ENCODE measurements at regions not wholly inside any gene's neighbourhood (a gene's known extent, or its start where the extent isn't known, plus 50 kb on each side); places are given as distances from the start of the nearest gene placed in this dataset.

- no peak for DNase-seq (ENCODE audit: low read depth)
Observed at GRCh38 chr14:78074561-78074960, 95.6 kb upstream of the NRXN3 start.

DNA sequence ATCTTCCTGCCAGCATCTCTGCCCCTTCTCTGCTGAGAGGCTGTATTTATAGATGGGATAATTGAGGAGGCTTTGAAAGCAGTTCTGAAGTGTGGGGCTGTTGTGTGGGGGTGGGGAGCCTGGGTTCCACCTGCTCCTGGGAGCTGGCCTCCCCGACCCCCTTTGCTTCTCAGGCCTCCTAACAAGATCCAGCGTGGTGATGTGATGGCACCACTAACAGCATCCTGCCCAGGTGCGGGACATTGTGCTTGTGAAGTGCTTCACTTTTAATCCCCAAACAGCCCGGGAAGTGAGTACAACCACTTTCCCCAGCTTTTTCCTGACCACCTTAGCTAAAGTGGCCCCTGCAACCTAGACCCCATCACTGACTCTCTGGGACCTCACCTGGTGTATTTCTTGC lies 95.1 kb upstream of the NRXN3 start:
- no peak for DNase-seq (ENCODE audit: low read depth)

DNA sequence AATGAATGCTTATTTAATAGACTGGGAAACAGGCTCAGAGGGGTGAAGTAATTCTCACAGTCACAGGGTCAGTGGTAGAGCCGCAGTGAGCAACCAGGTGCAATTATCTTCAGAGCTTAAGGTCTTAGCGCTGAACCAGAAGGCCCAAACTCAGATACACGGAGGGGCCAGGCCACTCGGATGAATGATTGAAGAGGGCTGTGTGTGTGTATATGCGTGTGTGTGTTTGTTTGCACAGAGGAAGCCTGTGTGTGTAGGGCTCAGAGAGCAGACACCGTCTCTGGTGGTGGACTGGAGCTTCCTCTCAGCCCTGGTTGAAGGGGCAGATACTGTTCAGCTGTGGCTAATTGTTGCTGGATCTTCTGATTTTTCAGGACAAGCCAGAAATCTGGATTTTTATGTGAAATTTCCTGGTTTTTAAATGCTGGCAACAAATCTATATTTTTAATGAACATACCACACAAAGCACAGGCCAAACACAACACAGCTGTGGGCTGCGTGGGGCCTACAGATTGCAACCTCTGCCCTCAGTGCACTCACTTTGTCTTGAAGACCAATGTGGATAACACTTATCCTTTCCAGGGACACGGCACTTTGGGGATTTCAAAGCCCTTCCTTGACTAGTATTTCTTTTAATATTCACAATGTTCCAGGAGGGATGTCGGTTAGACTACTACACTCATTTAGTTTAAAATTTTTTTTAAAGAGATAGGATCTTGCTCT lies 94.5 kb upstream of the NRXN3 start:
- DNase-seq (ENCODE audit: low read depth): no peak

- DNase-seq (ENCODE audit: low read depth): no peak
Observed at GRCh38 chr14:78081245-78081644, 88.9 kb upstream of the NRXN3 start.

DNA sequence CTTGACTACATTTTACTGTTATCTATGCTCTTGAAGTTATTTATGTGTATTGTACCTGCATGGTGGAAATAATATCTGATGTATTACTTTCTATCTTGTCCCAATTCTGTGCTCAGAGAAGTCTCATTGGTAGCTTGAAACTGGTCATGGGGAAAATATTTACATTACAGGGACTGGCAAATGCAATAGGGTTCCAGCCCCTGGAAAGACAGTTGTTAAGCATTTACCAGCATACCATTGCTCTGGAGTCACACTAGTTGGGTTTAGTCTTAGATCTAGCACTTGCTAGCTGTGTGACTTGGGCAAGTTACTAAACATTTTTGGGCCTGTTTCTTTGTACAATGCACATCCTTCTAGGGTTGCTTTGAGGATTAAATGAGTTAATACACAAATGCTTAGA lies 86.3 kb upstream of the NRXN3 start:
- no peak for DNase-seq (ENCODE audit: low read depth)

GRCh38 chr14:78086342-78086741 lies 83.8 kb upstream of the NRXN3 start:
- DNase-seq (ENCODE audit: low read depth): no peak

- no peak for DNase-seq (ENCODE audit: low read depth)
Observed at GRCh38 chr14:78088916-78089315, 81.3 kb upstream of the NRXN3 start.

DNA sequence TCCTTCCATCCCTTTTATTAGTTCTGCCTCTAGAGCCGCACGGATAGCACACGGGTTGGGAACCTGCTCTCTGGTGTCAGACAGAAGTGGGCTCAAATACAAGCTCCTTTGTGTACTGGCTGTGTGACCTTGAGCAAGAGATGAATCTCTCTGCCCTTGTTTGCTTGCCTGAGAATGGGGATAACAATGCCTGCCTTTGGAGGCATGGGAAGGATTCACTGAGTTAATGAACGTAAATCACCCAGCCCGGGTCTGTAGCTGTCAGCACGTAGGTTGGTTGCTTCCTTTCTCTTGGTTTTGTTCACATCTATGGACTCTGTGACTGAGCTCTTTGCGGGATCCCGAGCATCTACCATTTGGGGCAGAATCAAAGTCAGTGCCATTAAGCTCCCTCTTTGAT lies 79.3 kb upstream of the NRXN3 start:
- no peak for DNase-seq (ENCODE audit: low read depth)

DNA sequence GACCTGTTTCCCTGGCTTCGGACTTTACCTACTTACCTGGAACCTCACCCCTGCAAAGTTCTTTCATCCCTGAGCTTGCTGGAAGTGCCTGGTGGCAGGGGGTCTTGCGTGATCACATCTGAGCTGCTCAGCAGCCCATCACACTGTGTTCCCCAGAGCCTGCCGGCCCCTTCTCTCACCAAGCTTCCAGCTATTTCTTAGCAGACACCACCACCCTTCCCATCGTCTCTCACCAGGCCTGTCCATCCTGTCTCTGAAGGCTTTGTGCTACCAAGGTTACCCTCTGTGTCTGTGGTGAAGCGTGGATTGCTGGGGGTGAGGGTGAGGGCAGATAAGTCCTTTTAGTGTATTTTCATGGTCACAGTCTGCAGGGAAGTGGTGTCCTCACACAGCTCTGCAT lies 78.8 kb upstream of the NRXN3 start:
- DNase-seq (ENCODE audit: low read depth): no peak

- DNase-seq (ENCODE audit: low read depth): no peak
Observed at GRCh38 chr14:78092040-78092439, 78.1 kb upstream of the NRXN3 start.

DNA sequence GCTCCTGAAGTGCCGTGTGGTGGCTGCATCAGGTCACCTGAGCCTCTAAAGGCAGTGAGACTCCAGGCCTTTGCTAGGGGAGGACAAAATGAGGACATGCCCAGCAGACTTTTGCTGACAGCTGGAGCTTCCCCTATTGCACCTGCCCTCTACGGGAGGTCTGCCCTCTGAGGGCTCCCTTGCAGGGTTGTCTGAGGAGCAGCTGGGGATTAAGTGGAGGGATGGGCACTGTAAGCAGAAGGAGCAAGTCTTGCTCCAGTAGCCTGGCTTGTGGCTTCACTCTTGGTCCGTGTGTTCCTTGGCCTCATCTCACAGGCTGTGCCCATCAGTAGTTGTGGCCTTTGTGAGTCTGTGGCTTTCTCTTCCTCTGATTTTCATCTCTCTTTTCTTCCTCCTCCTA lies 66.9 kb upstream of the NRXN3 start:
- DNase-seq (ENCODE audit: low read depth): no peak

DNA sequence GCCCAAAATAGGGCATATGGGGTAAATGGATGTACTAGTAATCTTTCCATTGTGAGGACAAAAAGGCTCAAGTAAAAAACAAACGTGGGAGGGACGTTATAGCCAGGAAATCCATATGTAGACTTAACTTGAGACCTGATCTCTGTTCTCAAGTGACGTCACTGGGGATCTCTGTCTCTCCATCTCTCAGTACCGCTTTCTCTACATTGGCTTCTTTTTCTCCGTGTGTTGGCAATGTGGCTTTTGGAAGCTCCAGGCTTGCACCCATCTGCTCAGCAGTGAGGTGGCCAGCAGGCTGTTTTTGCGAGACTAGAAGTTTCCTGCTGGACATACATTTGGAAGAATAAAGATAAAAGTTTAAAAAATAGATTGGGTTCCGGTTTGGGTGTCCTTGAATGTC lies 66.0 kb upstream of the NRXN3 start:
- no peak for DNase-seq (ENCODE audit: low read depth)

GRCh38 chr14:78104655-78105054 lies 65.5 kb upstream of the NRXN3 start:
- DNase-seq (ENCODE audit: low read depth): no peak

- DNase-seq (ENCODE audit: low read depth): no peak
Observed at GRCh38 chr14:78106381-78106780, 63.8 kb upstream of the NRXN3 start.

DNA sequence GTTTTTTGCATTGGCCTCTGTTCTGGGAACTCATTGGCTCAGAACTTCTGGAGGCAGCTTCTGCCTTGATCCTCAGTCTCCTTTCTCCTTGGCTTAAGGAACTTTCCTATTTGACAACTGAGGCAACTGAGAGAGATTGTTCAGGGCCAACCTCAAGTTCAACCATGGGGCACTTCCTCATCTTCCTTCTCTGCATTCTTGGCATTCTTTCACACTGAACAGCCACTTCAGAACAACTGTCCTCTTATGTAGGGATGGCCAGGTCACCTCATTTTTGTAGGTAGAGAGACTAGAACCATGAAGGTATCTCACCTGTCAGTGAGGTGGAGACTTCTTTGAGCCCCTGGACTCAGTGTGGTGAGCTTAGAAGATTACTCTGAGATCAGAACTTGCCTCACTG lies 63.0 kb upstream of the NRXN3 start:
- DNase-seq (ENCODE audit: low read depth): no peak

- DNase-seq (ENCODE audit: low read depth): no peak
Observed at GRCh38 chr14:78119440-78119839, 50.7 kb upstream of the NRXN3 start.
